ENCODE measurements at regions not wholly inside any gene's neighbourhood (a gene's known extent, or its start where the extent isn't known, plus 50 kb on each side); places are given as distances from the start of the nearest gene placed in this dataset.

GRCh38 chr7:130926001-130926691 lies 192.1 kb upstream of the KLF14 start:
- intact Hi-C loops (cut with micrococcal nuclease), result no loop called here

- intact Hi-C loops (cut with micrococcal nuclease), result no loop called here
Measured at GRCh38 chr7:130927062-130927461, 193.1 kb upstream of the KLF14 start.

- intact Hi-C loops (cut with micrococcal nuclease), result no loop called here
Measured at GRCh38 chr7:130927564-130927963, 193.6 kb upstream of the KLF14 start.

GRCh38 chr7:130929896-130930659 lies 196.1 kb upstream of the KLF14 start:
- intact Hi-C loops (cut with micrococcal nuclease), result no loop called here

- intact Hi-C loops (cut with micrococcal nuclease), result no loop called here
Measured at GRCh38 chr7:130930681-130931080, 196.7 kb upstream of the KLF14 start.

GRCh38 chr7:130931423-130931822 lies 197.4 kb upstream of the KLF14 start:
- intact Hi-C loops (cut with micrococcal nuclease), result no loop called here

- intact Hi-C loops (cut with micrococcal nuclease), result no loop called here
Measured at GRCh38 chr7:130932088-130932487, 198.1 kb upstream of the KLF14 start.

GRCh38 chr7:130932667-130933432 lies 198.8 kb upstream of the KLF14 start:
- intact Hi-C loops (cut with micrococcal nuclease), result no loop called here

GRCh38 chr7:130933919-130934318 lies 199.9 kb upstream of the KLF14 start:
- intact Hi-C loops (cut with micrococcal nuclease), result no loop called here

GRCh38 chr7:130935564-130936157 lies 201.7 kb upstream of the KLF14 start:
- intact Hi-C loops (cut with micrococcal nuclease), result no loop called here

- intact Hi-C loops (cut with micrococcal nuclease), result no loop called here
Measured at GRCh38 chr7:130936202-130936931, 202.4 kb upstream of the KLF14 start.

- intact Hi-C loops (cut with micrococcal nuclease), result no loop called here
Measured at GRCh38 chr7:130937016-130937415, 203.0 kb upstream of the KLF14 start.

GRCh38 chr7:130937830-130938229 lies 203.8 kb upstream of the KLF14 start:
- intact Hi-C loops (cut with micrococcal nuclease), result no loop called here

- intact Hi-C loops (cut with micrococcal nuclease), result no loop called here
Measured at GRCh38 chr7:130938661-130939060, 204.7 kb upstream of the KLF14 start.

GRCh38 chr7:130939321-130940095 lies 205.5 kb upstream of the KLF14 start:
- intact Hi-C loops (cut with micrococcal nuclease), result loop anchor here (5.0 kb wide), 1 partner anchor 68 kb away; no protein-coding TSS in a partner anchor

GRCh38 chr7:130940326-130940725 lies 206.3 kb upstream of the KLF14 start:
- intact Hi-C loops (cut with micrococcal nuclease), result loop anchor here (5.0 kb wide), 1 partner anchor 67 kb away; no protein-coding TSS in a partner anchor

GRCh38 chr7:130940907-130941306 lies 206.9 kb upstream of the KLF14 start:
- intact Hi-C loops (cut with micrococcal nuclease), result loop anchor here (5.0 kb wide), 1 partner anchor 66 kb away; no protein-coding TSS in a partner anchor

GRCh38 chr7:130941322-130942210 lies 207.6 kb upstream of the KLF14 start:
- intact Hi-C loops (cut with micrococcal nuclease), result loop anchor here (2.0 to 5.0 kb wide), 2 partner anchors 29 to 66 kb away; no protein-coding TSS in a partner anchor
